Thyroid gland (tissue), 4 donors: ENCODE measurements at regions not wholly inside any gene's neighbourhood (a gene's known extent, or its start where the extent isn't known, plus 50 kb on each side); places are given as distances from the start of the nearest gene placed in this dataset.

Source experiments
- POLR2A ChIP-seq, 2 donors: fragments of 450-650 bp; IDR thresholded peaks; one replicate each; pipeline ENCODE4 v1.6.1; 2017; ENCODE audit warnings: antibody characterized with exemption in 2 of 2, mild to moderate bottlenecking in 2 of 2, moderate library complexity in 1 of 2
- TF ChIP-seq, protein P1 (sequence below), 6 experiments: fragments of 200-600 bp in 3 of 6; fragments of 450-650 bp in 3 of 6; sonication (generic) in 3 of 6; IDR thresholded peaks; one replicate each; pipeline ENCODE4 v1.5.1; 2016 to 2019; ENCODE audit warnings: antibody characterized with exemption in 6 of 6, mild to moderate bottlenecking in 2 of 6, inconsistent platforms in 1 of 6, moderate library complexity in 1 of 6

DNA sequence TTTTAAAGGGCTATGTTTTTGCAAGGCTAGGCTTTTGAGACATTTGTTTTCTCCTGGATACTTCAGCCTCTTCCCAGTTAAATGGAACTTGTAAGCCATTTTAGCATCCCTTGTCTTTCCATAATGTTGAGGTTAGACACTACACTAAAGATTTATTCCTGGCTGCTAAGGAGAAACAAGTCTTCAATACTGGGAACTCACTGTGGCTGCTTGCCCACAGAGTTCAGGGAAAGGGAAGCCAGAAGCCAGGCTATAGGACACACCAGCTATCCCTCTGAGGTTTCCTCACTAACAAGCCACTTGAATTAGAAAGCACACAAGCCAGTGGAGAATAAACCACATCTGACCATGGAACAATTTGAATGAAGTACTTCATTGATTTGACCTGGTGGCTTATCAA, 421.7 kb upstream of the CHRM2 start:
- TF ChIP-seq, protein P1, sequence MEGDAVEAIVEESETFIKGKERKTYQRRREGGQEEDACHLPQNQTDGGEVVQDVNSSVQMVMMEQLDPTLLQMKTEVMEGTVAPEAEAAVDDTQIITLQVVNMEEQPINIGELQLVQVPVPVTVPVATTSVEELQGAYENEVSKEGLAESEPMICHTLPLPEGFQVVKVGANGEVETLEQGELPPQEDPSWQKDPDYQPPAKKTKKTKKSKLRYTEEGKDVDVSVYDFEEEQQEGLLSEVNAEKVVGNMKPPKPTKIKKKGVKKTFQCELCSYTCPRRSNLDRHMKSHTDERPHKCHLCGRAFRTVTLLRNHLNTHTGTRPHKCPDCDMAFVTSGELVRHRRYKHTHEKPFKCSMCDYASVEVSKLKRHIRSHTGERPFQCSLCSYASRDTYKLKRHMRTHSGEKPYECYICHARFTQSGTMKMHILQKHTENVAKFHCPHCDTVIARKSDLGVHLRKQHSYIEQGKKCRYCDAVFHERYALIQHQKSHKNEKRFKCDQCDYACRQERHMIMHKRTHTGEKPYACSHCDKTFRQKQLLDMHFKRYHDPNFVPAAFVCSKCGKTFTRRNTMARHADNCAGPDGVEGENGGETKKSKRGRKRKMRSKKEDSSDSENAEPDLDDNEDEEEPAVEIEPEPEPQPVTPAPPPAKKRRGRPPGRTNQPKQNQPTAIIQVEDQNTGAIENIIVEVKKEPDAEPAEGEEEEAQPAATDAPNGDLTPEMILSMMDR (IDR thresholded peaks at IDR 0.05) = no peak
- TF ChIP-seq POLR2A (IDR thresholded peaks at IDR 0.05) = no peak
